ENCODE measurements at regions not wholly inside any gene's neighbourhood (a gene's known extent, or its start where the extent isn't known, plus 50 kb on each side); places are given as distances from the start of the nearest gene placed in this dataset.
"Not testable (repeated sequence)": the region's sequence is repeated elsewhere in the genome, so short reads cannot be mapped to it uniquely, and the experiment has no call there.

DNA sequence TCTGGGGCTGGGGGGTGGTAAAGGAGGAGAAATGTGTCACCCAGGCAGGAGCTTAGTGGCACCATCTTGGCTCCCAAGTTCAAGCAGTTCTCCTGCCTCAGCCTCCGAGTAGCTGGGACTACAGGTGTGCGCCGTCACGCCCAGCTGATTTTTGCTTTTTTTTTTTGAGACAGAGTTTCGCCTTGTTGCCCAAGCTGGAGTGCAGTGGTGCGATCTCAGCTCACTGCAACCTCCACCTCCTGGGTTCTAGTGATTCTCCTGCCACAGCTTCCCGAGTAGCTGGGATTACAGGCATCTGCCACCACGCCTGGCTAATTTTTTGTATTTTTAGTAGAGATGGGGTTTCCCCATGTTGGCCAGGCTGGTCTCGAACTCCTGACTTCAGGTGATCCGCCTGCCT is 82.1 kb upstream of the METTL9 start:
- DNase-seq: not testable (repeated sequence)

DNA sequence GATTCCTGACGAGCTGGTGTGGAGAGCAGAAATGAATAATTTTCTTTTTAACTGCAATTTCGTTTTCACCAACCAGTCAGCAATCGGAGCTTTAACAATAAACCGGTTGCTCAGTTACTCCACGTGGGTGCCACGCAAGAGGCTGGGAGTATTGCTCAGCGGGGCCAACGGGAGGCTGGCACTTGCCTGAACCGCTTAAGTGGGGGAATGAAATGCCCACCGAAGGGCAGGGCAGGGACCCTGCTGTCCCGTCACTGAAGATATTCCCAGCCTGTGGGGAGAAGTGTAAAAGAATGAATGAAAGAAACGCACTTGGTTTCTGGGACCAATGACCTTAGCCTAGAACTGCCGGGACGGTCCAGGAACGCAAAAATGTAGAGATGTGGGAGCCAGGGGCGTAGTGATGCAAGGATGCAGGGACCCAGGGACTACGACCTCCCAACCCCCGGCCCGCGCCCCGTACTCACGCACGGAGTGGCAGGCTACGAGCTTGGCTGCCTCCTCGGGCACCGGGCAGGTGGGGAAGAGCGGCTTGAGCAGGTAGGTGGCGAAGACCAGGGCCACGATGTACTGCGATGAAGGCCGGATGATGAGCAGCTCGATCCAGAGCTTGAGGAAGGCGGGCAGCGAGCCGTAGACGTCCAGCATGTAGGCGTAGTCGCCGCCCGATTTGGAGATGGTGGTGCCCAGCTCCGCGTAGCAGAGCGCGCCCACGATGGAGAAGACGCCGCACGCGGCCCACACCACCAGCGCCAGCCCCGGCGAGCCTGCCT is 79.8 kb upstream of the METTL9 start:
- DNase-seq: not testable (repeated sequence)

DNA sequence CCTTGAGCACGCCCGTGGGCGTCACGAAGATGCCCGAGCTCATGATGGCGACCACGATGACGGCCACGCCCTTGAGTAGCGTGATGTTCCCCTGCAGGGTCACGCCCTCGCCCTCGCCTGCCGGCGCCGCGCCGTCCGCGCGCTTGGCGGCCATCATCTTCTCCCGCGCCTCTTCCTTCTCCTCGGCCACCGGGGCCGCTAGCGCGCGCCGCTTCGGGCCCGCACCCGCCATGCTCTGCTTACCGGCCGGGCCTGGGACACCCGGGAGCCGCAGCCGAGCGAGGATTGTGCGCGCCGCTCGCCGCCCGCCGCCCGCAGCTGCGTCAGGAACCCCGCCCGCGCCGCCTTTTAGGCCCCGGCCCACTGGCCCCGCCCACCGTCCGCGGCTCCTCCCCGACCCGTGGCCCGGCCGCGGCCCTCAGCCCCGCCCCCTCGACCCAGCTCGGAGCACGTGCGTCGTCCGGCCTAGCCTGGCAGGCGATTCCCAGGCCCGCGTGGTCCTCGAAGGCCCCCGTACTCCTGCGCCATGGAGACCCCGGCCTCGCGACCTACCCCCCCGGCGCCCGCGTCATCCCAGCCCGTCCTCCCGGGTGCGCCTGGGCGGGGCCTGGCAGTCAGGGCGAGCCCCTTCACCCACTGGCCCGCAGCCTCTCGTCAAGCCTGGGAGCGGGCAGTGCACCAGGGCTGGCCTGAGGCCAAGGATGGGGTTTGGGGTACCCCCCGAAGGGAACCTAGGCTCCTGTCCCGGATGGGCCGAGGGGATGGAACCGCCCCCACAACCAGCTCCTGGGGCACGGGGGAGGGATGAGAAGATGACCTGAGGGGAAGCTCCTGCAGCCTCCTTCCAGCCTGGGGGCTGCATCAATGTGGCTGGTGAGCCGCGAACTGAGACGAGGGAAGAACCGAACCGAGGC is 79.0 kb upstream of the METTL9 start:
- DNase-seq: peak; percentile 92

DNA sequence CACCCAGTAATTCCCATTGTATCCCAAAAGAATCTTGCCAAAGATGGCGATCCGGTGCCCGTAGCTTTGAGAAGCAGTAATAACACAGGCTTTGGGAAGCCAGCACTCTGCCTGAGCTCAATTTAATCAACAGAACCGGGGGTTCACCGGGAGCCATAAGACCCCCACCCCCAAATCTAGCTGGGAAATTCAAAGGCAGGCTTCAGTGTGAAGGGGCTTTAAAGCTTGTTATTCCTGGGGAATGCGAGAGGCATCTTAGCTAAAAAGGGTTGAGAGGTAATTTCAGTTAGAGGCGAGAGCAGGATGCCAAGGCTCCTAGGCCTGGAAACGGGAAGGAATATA is 78.4 kb upstream of the METTL9 start:
- peak; percentile 51 for DNase-seq

DNA sequence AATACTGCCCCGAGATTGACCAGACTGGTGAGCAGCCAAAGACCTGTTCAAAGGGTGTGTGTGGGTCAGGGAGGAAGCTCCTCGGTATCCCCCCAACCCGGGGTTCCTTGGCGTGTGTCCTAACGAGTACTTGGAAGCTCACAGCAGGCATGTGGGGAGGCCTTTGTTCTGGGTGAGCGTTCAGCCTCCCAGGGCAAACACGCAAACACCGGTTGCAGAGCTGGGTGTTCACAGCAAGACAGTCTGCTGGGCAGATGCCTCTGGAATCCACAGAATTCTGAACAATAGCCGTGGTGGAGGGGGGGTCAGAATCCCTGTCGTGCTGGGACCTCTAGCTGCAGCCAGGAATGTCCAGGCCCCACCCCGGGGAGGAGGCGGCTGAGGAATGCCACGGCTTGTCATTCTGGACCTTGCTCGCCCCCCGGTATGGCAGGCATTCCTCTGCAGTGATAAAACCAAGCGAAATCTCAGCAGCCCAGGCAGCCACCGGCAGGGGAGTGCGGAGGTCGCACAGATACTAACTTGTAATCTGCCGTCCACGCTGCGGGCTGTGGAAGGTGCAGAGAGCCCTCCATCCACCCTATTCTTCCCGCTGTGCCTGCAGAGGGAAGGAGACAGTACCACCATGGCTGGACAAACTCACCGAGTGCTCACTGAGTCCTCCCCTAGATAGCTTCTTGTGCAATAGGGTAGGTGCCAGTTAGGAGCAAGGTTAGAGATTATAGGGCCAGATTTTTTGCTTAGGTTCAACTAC is 77.8 kb upstream of the METTL9 start:
- peak; percentile 60 for DNase-seq

DNA sequence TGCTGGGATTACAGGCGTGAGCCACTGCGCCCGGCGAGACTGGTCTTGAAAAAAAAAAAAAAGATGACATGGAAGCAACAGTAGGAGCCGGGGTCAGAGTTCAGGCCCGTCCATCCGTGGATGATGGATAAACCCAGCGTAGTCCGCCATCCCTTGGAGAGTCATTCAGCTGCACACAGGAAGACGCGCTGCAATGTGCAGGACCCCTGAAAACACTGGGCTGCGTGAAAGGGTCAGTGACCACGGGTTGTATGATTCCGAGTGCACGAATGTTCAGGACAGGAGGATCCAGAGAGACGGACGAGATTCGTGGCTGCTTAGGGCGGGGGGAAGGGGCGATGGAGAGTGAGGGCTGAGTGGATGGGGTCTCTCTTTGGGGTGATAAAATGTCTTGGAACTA is 76.5 kb upstream of the METTL9 start:
- DNase-seq: not testable (repeated sequence)

DNA sequence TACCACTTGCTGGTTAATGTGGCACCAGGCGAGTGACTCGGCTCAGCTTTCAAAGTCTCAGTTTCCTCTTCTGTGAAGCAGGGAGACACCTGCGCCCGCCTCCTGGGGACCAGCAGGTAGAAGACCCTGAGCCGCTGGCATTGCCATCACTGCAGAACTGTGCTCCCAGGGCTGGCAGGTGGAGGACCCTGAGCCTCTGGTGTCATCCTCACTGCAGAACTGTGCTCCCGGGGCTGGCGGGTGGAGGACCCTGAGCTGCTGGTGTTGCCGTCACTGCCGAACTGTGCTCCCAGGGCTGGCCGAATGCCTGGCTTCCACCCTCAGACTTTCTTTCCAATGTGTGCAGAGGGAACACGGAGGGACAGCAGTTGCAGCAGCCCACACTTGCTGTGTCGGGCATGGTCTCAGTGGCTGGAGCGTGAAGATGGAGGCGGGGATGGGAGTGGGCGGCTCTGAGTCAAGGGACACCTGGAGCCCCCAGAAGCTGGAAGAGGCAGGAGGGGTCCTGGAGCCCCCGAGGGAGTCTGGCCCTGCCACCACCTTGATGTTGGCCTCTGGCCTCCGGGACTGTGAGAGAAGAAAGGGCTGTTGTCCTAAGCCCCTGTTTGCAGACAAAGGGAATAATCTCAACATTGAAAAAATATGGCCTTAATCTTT is 75.8 kb upstream of the METTL9 start:
- no peak for DNase-seq

DNA sequence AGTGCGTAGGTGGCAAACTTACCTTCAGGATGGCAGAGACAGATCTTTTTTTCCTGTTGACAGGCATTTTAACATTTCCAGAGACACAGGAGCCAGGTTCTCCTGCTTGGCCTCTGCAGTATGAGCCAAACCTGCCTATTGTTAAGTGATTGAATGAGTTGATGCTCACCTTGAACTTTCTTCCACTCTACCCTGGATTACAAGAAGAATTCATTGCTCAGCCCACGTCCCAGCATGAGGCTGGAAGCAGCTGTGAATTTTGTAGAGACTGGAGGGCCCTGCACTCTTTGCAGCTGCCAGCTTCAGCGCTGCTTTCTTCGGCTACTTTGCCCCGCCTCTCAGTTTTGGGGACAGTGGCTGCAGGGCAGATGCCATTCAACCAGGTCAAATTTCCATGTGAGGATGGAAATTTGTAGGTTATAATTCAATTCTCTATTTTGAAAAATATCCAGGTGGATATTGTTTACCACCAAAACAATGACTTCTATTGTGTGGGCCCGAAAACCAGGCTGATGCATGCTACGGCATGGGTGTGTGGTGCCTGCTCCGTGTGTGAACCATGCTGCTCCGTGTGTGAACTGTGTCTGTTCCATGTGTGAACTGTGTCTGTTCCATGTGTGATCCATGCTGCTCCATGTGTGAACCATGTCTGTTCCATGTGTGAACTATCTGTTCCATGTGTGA is 75.2 kb upstream of the METTL9 start:
- no peak for DNase-seq

DNA sequence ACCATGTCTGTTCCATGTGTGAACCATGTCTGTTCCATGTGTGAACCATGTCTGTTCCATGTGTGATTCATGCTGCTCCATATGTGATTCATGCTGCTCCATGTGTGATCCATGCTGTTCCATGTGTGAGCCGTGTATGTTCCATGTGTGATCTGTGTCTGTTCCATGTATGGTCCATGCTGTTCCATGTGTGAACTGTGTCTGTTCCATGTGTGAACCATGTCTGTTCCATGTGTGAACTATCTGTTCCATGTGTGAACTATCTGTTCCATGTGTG is 74.7 kb upstream of the METTL9 start:
- not testable (repeated sequence) for DNase-seq

DNA sequence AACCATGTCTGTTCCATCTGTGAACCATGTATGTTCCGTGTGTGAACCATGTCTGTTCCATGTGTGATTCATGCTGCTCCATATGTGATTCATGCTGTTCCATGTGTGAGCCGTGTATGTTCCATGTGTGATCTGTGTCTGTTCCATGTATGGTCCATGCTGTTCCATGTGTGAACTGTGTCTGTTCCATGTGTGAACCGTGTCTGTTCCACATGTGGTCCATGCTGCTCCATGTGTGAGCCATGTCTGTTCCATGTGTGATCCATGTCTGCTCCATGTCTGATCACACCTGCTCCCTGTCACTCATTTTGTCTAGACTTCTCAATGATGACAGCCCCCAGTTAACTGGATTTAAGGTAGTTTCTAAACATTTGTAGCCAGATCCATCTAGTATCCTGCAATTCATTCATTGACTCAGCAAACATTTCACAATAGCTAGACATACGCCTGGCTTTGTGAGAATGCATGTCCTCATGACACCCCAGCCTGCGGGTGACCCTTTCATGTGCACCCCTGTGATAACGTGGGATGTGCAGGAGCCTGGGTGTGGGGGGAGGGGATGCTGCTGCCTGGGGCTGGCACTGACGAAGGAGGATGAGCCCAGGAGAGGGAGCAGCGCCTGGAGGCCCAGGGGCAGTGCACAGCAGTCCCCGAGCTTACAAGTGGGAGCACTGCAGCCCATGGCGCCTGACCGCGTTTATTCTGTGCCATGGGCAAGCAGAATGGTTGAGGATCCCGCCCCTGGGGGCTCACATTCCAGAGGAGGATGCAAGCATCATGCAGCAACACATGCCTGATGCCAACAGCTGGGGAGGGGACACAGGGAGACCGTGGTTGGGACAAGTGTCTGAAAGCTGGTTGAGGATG is 74.1 kb upstream of the METTL9 start:
- DNase-seq: not testable (repeated sequence)

DNA sequence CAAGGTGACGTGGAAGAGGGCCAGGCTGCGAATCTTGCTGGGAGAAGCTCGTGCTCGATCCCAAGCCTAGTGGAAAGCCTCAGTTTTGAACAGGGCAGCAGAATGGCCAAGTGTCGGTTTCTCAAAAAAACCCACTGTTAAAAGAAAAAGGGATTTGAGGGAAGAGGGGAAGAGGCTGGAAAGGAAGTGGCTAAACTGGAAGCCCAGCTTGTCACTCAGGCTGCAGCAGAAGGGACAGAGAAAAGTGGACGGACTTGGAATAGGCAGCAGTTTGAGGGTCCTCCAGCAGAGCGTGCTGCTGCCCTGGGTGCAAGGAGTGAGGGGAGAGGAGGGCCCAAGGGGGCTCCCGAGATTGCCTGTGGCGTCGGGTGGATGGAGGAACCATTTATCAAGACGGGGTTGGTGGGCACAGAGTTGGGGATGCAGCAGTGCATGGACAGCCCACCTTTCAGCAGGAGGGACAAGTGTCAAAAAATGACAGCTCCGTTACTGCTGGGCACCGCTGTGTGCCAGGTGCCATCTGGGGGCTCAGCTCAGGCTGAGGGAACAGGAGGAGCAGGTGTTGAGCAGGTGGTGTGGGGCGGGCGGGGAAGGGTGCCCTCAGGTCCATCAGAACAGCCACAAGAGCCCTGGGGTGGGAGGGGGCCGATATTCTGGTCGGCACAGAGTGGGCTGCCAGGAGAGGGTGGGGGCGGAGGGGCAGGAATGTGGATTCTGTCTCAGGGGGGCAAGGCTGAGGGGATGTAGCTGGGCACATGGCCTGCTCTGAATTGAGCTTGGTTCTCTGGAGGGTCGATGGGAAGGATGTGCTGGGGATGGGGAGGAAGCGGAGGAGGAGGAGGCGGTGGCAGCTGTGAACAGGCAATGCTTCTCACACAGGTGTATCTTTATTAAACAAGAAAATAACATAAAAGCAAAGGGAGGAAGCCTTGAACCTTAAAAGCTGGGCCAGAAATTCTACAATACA is 73.1 kb upstream of the METTL9 start:
- peak; percentile 25 for DNase-seq

DNA sequence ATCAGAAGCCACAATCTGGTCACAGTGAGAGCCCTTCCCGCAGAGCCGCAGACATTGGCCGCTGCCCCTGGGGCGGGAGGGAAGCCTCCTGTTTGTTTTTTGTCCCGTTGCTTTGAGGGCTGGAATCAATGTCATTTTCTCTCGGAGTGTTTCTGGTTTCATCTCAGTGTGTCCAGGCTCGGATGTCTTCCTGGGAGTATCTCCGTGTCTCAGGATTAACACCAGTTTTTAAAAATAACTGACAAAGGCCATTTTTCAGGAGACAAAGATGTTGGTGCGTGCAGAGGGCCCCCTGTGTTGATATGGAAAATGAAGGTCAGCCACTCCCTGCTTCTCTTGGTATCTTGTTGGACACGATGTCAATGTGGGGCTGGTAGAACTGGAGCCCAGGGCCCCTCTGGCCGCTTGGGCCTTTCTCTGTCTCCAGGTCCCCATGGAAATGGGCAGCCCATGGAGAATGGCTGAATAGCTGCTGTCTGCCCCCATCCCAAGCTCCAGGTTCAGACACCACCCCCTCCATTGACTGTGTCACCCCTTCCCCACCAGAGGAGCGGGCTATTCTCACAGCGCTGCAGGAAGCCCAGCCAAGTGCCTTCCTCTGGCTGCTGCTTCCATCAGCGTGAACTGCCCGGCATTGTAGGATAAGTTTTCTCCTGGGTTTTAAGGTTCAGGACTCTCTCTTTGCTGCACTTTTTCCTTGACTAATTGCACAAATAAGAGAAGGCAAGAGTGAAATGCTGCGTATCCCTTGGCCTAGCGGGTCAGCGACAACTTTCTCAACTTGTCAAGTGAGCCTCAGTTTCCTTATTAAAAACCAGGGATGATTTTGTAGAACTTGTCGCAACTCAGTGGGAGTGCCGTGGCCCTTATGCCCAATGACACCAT is 72.2 kb upstream of the METTL9 start:
- DNase-seq: no peak

DNA sequence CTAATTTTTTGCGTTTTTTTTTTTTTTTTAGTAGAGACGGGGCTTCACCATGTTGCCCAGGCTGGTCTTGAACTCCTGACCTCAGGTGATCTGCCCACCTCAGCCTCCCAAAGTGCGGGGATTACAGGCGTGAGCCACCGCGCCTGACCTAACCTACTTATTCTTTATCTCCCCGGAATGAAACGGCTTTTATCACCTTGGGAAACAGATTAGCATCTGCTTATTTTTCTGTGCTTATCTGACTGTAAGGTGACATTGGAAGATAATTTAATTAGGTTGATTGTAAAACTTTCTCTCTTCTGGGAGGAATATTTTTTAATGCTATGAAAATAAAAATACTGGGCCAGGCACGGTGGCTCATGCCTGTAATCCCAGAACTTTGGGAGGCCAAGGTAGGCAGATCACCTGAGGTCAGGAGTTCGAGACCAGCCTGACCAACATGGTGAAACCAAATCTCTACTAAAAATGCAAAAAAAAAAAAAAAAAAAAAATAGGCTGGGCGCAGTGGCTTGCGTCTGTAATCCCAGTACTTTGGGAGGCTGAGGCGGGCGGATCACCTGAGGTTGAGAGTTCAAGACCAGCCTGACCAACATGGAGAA is 70.2 kb upstream of the METTL9 start:
- DNase-seq: not testable (repeated sequence)

DNA sequence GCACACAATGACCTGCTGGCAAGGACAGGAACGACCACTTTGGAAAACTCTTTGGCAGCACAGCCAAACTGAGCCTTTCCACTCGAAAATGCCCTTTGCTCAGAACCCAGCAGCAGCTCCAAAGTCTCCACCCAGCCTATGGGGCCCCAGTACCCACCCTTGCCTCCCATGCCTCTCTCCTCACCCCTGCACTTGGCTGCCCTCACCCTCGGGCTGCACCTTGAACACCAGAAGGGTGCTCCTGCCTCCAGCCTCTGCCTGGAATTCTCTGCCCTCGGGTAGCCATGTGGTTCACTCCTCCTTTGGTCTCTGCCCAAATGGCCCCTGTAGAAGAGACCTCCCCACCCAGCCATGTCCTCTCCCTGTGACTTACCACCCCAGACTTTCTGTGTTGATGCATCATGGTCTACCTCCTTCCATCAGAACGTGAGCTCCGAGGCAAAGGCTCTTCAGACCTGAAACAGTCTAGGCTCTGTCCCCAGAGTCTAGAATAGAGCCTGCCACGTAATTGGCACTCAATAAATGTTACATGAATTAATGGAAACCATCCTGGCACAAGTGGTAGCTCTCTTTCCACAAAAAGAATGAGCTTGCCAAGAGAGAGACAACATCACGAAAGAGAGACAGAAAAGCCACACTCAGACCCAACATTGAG is 68.5 kb upstream of the METTL9 start:
- not testable (repeated sequence) for DNase-seq

DNA sequence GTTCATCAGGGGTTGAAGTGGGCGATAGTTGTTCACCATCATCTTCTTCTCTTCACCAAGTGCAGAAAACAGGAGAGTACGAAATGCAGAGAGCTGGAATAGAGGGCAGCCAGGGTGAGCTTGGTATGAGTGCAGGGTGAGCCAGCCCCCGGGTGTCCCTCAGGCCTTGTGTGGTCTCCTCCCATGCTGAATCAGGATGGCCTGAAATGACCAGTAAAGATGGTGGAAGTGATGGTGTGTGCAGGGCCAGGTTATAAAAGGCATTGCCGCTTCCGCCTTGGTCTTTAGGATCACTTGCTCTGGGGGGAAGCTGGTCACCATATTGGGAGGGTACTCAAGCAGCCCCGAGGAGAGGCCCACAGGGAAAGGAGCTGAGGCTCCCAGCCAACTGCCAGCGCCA is 66.4 kb upstream of the METTL9 start:
- not testable (repeated sequence) for DNase-seq

DNA sequence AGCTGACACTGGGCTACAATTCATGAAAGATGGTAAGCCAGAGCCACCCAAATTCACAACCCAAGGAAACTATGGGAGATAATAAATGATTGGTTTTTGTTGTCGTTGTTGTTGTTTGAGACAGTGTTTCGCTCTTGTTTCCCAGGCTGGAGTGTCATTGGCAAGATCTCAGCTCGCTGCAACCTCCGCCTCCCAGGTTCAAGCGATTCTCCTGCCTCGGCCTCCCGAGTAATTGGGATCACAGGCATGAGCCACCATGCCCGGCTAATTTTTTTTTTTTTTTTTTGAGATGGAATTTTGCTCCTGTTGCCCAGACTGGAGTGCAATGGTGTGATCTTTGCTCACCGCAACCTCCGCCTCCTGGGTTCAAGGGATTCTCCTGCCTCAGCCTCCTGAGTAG is 65.9 kb upstream of the METTL9 start:
- not testable (repeated sequence) for DNase-seq

DNA sequence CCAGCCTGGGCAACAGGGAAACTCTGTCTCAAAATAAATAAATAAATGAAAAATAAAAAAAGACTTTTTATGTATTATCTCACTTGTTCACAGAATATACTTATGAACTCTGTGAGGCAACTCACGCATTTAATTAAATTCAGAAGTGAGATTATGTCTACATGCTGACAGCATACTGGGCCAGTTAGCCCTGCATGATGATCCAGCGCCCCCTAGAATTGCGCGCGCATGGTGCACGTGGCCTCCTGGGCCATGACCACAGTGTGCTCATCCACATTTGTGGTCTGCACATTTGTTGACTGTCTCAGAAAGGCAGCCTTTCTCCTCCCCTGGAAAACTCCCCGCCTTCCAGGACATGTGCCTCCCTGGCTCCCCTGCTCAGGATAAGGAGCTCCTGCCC is 64.8 kb upstream of the METTL9 start:
- DNase-seq: not testable (repeated sequence)

DNA sequence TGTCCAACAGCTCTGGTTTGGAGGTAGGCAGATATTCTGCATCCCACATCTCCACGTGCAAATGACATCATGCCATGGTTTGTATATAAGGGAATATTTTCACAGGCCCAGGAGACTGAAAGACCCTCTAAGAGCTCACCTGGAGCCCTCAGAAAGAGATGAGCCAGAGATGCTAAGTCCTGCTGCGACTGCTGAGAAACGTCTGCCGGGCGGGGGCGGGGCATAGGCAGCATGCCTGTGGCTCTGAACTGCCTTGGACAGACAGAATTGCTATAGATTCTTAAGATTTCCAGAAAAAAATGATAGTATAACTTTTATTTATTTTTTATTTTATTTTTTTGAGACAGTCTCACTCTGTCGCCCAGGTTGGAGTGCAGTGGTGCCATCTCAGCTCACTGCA is 64.2 kb upstream of the METTL9 start:
- DNase-seq: not testable (repeated sequence)

Measured in NCI-H1092 treated with DMSO at 0.1 percent for 48 hours (cell line).